OCI-LY3 (cell line): ENCODE measurements at regions not wholly inside any gene's neighbourhood (a gene's known extent, or its start where the extent isn't known, plus 50 kb on each side); places are given as distances from the start of the nearest gene placed in this dataset.

Experiments
- CTCF ChIP-seq: fragments of 200-600, 300-600 bp; sonication (generic); IDR thresholded peaks from 2 replicates; pipeline ENCODE4 v1.5.1; 2014; ENCODE audit warnings: antibody characterized with exemption, low read length, low read depth
- EZH2phosphoT487 ChIP-seq: fragments of 200-600 bp; shearing (Covaris generic); IDR thresholded peaks from 2 replicates; pipeline ENCODE4 v1.6.1; 2018; ENCODE audit warnings: antibody characterized with exemption, mixed run types, low read depth

DNA sequence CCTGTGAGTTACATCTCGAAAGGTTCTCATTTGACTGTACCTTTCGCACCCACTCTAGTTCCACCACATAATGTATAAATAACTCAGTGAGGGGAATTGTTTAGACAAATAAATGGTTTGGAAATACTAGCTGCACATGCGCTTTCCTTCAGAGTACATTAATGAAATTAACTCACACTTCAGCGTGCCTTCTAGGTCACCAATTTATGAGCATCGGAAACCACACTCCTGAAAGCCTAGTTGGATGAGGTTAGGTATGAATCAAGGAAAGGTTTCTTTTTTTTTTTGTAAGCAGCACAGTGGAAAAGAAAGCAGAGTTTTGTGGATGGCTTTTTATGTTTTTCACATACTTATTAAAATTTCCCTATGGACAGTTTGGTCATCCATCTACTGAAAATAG is 247.8 kb upstream of the TCF21 start:
- no peak for TF ChIP-seq CTCF
- no peak for TF ChIP-seq EZH2phosphoT487
